Heart left ventricle (tissue), 13 donors: ENCODE measurements at regions not wholly inside any gene's neighbourhood (a gene's known extent, or its start where the extent isn't known, plus 50 kb on each side); places are given as distances from the start of the nearest gene placed in this dataset.

Experiments
- CTCF ChIP-seq, 12 donors: fragments of 200-600 bp; sonication (generic) in 4 of 12; IDR thresholded peaks; one replicate each; pipeline versions ENCODE4 v1.5.0 to v1.8.0; 2018 to 2022; ENCODE audit warnings: antibody characterized with exemption in 12 of 12, mild to moderate bottlenecking in 5 of 12
- POLR2A ChIP-seq, 2 donors: fragments of 450-650 bp; IDR thresholded peaks; one replicate each; pipeline ENCODE4 v1.6.1; 2017; ENCODE audit warnings: antibody characterized with exemption in 2 of 2, mild to moderate bottlenecking in 2 of 2, moderate library complexity in 2 of 2
- donor health status: ischemic (EF 13 %, LVEDD 7.1; RV severe dilation, severe dysfunction).
- donor health status: DM: no; HTN: yes; CAD: no.
- donor health status: DM: no; HTN: no; CAD: no.
- donor health status: ischemic (EF 25% LVEDD 6.9; RV normal size, moderate dysfunction).
- donor health status: ischemic (EF 25% LVEDD 5.7; RV mildly dilated, moderate dysfunction).
- donor health status: ischemic (EF 35%, LVEDD 5.7; RV mildly dilated, moderate dysfunction).
- donor health status: nonischemic (EF 11% LVEDD 7.7; RV severe dilation, severe dysfunction).
- donor health status: DM: yes; HTN: yes; CAD: no.
- donor health status: PGD.
- donor health status: ischemic (EF 29% LVEDD 5.4; RV normal size, mild dysfunction).
- donor health status: nonischemic (EF 23%, LVEDD 6.1; RV moderate dilation, normal function).

- no peak for TF ChIP-seq CTCF (IDR thresholded peaks at IDR 0.05)
- no peak for TF ChIP-seq POLR2A (IDR thresholded peaks at IDR 0.05)
These were observed 114.1 kb downstream of the PROX1 start for GRCh38 chr1:214101828-214102227.
